NCI-H2196 (cell line): ENCODE measurements at regions not wholly inside any gene's neighbourhood (a gene's known extent, or its start where the extent isn't known, plus 50 kb on each side); places are given as distances from the start of the nearest gene placed in this dataset.

Experiments
- DNase-seq: peaks from one replicate; lab custom pipeline; 2025; ENCODE audit not compliant: unreplicated experiment; lab: John Stamatoyannopoulos, UW

DNA sequence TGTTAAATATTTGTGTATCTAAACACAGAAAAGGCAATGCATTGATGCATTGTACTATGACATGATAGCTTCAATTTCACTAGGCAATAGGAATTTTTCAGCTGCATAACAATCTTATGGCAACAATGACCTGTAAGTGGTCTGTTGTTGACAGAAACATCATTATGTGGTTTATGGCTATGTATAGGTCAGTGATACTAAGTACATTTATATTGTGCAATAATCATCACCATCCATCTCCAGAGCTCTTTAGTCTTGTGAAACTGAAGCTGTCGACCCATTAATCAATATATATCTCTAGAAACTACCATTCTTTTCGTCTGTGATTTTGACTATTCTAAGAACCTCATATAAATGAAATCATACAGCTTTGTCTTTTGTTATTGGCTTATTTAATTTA, 200.1 kb upstream of the ZNF717 start:
- DNase-seq: no peak

DNA sequence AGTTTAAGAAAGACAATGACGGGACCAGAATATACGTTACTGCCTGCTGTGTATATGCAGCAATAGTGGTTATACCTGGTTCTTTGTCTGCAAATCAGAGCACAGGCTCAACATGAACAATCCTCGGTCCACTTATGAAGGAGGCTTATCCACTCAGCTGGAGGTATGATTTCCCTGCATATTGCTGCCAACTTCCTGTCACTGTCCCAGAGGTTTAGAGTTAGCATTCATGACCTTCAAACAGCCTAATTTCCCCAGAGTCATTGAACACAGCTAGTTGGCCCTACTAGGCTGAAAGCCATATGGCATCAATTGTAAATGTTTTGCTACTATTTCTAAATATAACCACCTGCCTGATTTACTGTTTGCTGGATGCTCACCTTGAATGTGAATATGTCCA, 224.9 kb upstream of the ZNF717 start:
- no peak for DNase-seq

DNA sequence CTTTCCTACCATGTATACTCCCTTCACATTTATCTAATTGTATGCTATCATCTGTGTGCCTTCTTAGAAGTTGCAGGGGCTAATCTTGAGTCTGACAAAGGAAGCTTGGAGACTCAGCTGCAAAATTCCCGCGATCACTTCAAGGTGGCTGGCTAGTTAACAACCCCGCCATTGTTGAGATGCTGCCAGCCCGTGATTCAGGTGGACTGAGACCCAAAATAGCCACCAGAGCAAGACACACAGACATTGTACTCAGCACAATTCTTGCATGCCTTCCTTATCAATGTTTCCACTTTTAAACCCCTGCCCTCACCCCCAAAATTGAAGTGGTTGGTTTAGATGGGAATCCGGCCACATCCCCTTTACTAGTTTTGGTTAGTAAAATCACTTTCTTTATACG, 225.8 kb upstream of the ZNF717 start:
- DNase-seq: no peak

DNA sequence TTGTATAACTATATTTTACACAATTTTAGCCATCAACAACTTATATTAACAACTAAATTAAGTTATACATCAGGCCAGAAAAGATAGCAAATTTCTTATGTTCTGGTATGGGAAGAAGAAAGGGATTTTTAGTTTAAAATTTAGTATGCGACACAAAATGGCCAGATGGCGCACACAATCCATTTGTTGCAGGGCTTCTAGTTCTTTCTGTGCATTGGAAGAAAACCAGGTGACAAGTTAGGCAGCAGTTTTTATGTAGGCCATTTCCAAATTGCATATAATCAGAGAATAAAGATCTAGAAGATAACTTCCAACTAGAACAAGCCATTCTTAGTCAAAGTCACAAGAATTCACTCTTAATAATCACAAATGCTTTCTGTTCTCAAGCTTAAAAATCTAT, 230.1 kb upstream of the ZNF717 start:
- DNase-seq: no peak

DNA sequence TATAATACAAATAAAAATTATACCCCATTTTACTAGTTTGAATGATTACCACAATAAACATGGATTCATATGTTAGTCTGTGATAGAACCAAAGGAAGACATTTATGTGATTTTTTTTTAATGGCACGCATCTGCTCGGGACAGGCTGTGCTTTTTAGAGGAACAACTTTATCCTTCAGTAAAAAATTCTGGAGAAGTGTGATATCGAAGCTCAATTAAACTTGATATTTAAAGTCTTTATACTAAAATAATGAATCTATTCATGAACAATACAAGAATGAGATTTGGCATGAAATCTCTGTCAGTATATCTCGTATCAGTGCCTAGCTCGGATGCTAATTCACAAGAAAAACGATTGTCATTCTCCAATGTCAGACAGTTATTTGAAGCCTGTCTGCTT, 230.8 kb upstream of the ZNF717 start:
- DNase-seq: no peak

DNA sequence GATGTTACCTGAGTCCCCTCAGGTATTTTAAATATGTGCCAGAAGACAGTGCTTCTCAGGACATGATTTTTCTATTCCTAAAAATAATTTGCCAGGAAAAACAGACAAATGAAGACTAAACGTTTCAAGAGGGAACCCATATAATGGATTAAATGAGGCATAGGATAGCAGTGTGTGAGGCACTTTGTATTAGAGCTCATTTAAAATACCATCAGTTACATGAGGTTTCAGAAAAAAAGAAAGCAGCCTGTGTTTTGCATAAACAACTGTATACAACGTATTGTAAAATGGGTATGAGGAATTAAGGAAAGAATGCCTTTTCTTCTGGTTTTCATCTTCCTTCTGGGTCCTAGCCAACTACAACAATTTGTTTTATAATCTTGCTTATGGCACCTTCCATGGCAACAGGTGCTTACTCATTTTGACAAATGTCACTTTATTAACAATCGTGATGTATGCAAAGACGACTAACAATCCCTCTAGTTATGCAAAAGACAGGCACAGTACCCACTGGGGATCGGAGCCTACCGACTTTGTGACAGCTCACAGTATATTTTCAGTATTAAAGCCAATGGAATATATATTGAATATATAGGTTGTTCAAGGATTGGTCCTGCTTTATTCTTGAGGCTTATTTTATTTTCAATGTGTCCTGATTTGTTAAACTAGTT, 231.6 kb upstream of the ZNF717 start:
- DNase-seq: no peak

DNA sequence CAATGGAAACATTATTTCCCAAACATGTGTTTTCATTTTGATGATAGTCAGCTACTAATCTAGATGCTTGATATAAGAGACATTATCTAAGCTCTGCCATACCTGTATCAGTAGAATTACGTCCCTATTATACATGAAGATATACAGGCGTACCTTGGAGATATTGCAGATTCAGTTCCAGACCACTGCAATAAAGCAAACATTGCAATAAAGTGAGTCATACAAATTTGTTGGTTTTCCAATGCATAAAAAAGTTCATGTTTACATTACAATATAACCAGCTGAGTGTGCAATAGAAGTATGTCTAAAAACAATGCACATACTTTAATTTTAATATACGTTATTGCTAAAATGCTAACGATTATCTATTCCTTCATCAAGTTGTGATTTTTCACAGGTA, 236.0 kb upstream of the ZNF717 start:
- no peak for DNase-seq

DNA sequence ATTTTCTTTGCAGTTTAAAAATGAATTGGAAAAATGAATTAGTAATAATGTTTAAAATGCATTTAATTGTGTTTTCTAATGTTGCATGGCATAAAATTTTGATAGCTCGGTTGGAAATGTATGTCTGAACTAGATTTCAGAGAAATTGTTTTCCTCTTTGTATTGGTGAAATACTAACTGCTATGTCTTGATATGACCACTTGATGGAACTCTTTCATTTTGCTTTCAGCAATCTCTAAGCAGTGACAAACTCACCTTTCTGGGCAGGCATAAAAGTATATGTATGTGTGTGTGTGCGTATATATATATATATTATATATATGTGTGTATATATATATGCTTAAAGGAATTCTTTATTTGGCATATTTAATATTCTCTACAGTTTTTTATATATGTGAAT, 239.3 kb upstream of the ZNF717 start:
- DNase-seq: no peak

DNA sequence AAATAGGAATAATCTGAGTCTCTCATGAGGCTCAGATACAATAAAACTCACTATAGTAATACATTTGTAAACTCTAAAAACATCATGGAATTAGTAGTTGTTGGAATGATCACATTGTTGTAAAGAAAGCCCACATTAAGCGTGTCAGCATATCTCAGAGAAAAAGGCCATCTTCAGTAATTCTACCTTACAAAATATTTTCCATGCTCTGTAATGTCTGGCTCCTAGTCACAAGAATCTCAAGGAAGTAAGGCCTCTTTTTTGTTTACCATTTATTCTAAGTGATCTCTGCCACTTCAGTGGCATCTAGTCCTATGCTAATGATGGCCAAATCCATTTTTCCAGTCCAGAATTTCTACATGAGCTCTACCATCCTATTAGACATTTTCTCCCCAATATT, 240.2 kb upstream of the ZNF717 start:
- DNase-seq: no peak

DNA sequence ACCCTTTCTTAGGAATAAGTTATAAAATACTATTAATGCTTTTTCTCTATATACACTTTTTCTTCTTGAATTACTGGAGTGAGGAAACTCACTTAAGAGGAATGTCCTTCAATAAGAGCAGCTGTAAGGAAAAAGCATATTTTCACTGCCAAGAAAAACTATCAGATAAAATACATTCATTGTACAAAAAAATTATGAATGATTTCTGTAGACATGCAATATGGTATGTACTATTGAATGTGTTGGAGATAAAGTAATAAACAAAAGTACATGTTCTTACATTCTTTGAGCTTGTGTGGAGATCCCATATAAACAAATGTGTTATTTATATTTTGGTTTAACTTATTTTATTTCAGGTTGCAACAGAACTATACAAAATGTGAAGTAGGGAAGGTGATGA, 241.0 kb upstream of the ZNF717 start:
- no peak for DNase-seq

DNA sequence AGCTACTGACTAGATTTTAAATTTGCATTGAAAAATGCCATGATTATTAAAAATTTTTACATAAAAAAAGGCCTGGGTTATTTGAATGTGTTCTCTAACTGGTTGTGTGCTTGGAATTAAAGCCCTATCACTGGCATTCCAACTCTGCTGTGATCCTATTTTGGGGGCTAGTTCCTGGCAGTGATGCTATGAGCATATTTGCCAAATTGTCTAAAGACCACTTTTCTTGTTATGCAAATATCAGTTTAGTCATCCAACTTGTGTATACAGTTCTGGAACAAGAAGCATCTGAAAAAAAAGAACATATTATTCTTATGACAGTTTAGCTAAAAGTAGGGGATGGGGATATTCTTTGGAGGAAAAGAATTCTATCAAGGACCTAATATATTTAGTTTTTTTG, 243.4 kb upstream of the ZNF717 start:
- DNase-seq: no peak

DNA sequence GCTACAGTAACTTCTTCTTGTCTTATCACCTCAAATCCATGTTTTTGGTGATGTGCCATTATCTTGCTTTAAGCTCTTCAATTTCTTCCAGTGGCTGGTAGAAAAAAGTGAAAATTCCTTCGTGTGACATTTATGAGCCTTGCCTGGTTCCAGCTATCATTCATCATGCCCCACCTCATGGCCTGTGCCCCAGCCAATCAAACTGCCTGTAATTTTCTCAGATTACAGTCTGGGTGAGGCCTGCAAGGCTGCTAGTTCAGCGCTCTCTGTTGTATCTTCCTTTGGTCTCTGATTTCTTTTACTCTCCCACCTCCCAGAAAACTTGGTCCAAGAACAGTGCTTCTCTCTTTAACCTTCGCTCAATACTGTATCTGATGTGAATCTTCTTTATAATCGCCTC, 249.3 kb upstream of the ZNF717 start:
- DNase-seq: no peak

DNA sequence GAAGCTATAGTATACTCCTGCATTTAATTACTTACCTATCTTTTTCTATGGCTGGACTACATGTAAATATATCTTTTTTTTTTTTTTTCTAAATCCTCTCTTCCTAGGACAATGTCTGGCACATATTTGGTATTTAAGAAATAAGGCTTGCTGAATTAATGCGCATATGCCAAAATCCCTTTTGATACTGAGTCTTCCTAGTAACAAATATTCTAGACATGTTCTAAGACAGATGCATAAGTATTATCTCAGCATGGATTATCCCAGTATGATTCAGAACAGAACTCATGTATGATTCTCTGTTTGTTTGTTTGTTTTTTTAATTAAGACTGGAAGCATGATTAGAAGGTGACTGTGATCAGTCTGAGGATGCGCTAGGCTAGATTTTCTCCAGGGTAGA, 249.8 kb upstream of the ZNF717 start:
- no peak for DNase-seq

DNA sequence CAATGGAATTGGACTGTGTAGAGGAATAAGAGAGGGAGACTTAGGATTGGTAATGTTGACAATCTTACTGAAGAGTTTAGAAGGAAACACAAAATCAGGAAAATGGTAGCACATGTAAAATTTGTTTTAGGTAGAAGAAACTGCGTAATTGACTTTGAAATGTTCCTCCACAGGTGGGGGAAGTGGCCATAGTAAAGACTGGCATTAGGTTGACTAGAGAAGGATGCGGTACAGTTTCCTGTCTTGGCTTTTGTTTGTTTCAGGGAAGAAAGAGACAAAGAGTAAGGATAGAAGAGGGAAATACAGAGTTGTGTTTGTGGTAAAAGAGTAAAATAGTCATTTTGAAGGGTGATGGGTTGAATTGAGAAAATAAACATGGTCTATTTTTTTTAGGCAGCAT, 253.6 kb upstream of the ZNF717 start:
- no peak for DNase-seq

DNA sequence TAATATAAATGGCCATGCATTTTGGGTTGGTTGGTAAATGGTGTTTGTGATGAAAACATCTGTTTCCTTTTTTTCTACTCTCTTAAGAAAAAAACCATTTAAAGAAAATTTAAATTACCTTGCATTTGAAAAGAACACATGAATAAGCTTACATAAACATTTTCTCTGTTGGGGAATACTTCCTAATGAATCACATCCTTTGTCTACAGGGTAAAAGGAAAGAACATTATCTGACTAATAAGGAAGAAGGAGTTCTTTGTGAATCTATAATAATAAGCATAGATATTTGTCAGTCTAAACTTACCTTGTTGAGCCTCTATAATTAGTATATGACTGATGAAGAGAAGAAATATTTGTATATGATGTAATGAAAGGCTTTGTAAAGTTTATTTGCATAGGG, 254.1 kb upstream of the ZNF717 start:
- no peak for DNase-seq

DNA sequence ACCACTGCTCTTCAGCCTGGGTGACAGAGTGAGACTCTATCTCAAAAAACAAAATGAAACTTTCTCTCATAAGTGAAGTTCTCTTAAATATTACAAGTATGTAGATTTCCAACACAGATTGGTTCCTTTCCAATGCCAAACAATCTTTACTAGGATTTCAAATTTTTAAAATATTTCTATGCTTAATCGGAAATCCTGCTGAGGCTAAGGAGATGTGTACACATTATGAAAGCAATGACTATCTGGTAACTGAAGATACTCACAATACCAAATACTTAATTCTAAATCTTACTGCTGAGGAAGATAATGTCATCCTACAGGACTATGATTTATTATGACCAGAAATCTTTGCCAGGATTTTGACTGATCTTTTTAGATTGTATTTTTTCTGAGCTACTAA, 255.6 kb upstream of the ZNF717 start:
- DNase-seq: no peak

DNA sequence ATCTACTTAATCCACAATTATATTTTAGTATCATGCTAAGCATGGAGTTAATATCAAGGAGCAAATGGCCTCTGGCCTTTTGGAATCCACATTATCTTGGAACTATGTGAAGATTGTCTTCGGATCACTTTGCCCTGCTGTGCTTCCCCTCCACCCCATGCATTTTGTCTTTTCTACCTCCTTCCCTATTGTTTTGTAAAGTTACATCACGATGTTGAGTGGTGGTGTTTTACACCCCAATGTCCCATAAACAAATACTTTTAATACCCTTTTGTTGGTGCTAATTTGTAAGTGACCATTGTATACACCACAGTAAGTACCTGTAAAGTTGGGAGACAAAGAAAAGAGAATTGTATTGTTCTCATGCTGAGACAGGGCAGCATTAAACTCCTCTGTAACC, 258.4 kb upstream of the ZNF717 start:
- DNase-seq: no peak

DNA sequence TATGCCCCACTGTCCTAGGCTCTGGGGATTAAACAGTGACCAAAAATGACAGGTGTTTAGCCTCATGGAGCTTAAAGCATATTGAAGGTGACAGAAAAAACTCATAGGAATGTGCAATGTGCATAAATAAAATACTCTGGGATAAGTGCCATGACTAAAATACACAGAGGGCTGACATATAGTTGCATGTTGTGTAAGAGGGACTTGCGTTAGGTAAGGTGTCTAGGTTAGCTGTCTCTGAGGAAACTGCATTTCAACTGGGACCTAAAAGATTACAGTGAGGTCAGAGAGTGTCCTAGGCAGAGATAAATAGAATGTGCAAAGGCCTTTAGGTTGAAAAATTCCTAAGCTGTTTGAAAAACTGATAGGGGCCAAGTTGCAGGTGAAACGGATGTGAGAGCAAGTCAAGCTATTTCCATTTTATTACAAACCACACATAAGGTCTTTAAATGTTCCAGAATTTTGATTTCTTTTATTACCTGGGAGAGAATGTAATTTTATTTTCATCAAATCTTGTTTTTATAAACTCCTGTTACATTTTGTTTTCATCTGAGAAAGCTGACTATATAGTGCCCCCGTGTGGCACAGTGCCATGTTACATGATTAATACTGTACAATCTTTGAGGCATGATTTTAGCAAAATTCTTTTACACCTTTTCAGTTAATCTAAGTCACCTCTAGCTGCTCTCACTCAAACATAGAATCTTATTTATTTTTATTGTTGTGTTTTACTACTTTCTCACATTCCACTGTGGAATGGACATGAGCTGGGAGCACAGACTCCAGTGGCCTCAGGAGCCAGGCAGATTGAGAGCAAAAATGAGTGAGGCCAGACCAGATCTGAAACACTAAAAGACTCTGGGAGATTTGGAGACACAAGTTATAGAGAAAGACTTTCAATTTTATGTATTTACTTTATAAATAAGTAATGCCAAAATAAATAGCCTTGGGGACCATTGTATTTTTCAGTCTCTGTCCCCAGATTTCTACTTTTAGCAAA, 259.6 kb upstream of the ZNF717 start:
- DNase-seq: peak; percentile 0

DNA sequence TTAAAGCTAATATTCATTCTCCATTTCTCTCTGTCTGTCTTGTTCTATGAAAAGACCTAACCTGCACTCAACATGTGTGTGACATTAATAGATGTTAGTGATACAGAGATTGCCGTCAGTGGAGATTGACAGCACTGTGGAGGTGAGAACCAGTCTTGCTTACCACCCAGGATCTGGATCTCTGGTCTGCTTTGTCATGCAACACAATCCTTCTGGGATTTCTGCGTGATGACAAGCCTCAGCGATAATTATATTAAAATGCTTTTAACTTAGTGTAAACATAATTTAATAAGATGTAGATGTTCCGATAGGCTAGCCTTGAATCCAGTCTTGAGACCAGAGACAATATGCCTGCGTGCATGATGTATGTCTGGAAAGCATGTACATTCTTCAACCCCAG, 262.0 kb upstream of the ZNF717 start:
- no peak for DNase-seq

DNA sequence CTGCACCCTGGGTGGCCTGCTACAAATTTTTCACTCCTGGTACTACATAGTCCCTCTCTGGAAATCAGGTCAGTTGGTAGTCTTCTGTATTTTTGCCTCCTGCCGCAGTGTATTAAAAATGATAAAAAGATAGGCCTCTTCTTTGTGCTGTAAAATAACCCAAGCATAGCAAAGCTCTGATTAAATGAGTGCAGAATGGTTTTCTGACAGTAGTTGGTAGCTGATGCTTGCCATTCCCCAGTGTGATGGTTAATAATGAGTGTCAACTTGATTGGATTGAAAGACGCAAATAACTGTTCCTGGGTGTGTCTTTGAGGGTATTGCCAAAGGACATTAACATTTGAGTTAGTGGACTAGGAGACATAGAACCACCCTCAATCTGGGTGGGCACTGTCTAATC, 264.4 kb upstream of the ZNF717 start:
- DNase-seq: no peak

DNA sequence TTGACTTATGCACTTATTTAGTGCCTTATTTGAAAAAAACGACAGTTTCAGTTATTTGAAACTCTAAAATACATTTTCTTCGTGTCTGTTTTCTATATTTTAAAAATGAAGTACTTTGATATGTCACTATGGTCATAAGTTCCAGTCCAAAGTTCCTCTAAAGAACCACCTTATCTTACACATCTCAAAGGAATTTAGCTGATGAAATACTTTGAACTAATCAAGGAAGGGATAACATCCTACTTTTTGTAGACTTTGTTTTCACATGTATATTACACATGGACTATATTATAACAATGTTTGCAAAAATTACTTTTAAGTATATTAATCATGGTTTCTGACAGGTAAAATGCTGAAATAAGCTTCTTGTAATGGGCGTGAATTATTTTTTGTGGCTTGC, 265.8 kb upstream of the ZNF717 start:
- DNase-seq: no peak

DNA sequence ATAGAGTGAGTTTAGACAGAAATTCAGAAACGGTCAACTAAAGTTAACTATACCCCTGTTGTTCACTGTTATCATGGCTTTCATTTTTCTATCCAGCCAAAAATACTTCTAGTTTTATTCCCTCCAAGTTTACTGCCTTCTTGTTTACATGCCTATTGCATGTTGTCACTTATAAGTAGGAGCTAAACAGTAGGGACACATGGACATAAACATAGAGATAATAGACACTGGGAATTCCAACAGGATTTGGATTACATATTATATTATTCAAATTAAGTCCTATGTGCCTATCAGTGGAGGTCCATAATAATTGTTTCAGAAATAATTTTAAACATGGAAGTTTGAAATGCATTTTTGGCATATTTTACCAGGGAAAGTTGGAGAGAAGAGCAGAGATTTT, 269.1 kb upstream of the ZNF717 start:
- no peak for DNase-seq

DNA sequence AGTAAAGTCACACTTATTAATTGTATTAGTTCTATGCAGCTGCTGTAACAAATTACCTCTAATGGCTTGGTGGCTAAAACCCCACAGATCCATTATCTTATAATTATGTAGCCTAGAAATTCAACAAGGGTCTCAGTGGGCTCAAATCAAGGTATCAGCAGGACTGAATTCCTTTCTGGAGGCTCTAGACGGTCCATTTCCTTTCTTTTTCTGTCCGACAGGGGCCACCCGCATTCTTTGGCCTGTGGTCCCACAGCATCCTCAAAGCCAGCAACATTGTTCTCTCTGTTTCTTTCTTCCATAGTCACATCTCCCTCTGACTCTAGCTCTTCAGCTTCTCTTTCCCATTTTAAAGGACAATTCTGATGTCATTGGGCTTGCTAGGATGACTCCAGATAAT, 276.3 kb upstream of the ZNF717 start:
- no peak for DNase-seq
